Trophoblast cell (in vitro differentiated cells and primary cell): ENCODE measurements at regions not wholly inside any gene's neighbourhood (a gene's known extent, or its start where the extent isn't known, plus 50 kb on each side); places are given as distances from the start of the nearest gene placed in this dataset.

Experiments used
- DNase-seq, 2 donors: peaks; one replicate each; pipeline ENCODE4 v3.0.0-alpha.2; 2016
- H2AFZ ChIP-seq: 2 replicates; pipeline ENCODE4 v1.6.1; 2013; ENCODE audit warnings: low read length, moderate library complexity, mild to moderate bottlenecking; ENCODE audit not compliant: insufficient read depth, poor library complexity
- H2AK5ac ChIP-seq: 2 replicates; pipeline ENCODE4 v1.6.1; 2013; ENCODE audit warnings: mild to moderate bottlenecking, low read length
- H2BK120ac ChIP-seq: 2 replicates; pipeline ENCODE4 v1.6.1; 2013; ENCODE audit warnings: low read length, mild to moderate bottlenecking, moderate library complexity; ENCODE audit not compliant: insufficient read depth, poor library complexity
- H2BK12ac ChIP-seq: 2 replicates; pipeline ENCODE4 v1.6.1; 2013; ENCODE audit warnings: mild to moderate bottlenecking, low read length, moderate library complexity
- H2BK5ac ChIP-seq: 2 replicates; pipeline ENCODE4 v1.6.1; 2013; ENCODE audit warnings: low read length, low read depth, moderate library complexity, mild to moderate bottlenecking; ENCODE audit not compliant: poor library complexity
- H3K14ac ChIP-seq: 2 replicates; pipeline ENCODE4 v1.6.1; 2013; ENCODE audit warnings: mild to moderate bottlenecking, low read length
- H3K18ac ChIP-seq: 2 replicates; pipeline ENCODE4 v1.6.1; 2013; ENCODE audit warnings: mild to moderate bottlenecking, low read length
- H3K23ac ChIP-seq: 2 replicates; pipeline ENCODE4 v1.6.1; 2013; ENCODE audit warnings: low read length
- H3K27ac ChIP-seq: 2 replicates; pipeline ENCODE4 v1.5.1; 2013; ENCODE audit warnings: low read depth, mild to moderate bottlenecking, inconsistent platforms, low read length, moderate library complexity
- H3K27me3 ChIP-seq: 2 replicates; pipeline ENCODE4 v1.6.1; 2013; ENCODE audit warnings: inconsistent platforms, mild to moderate bottlenecking, low read length, moderate library complexity; ENCODE audit not compliant: insufficient read depth
- H3K36me3 ChIP-seq, 2 experiments: 1 replicate in 1 of 2; 2 replicates in 1 of 2; pipeline ENCODE4 v1.6.1; 2013; ENCODE audit warnings: low read length in 2 of 2, mild to moderate bottlenecking in 2 of 2, moderate library complexity in 1 of 2; ENCODE audit not compliant: insufficient read depth in 2 of 2, control insufficient read depth in 1 of 2
- H3K4ac ChIP-seq: 2 replicates; pipeline ENCODE4 v1.6.1; 2013; ENCODE audit warnings: low read depth, mild to moderate bottlenecking, low read length, moderate library complexity
- H3K4me1 ChIP-seq, 2 experiments: 1 replicate in 1 of 2; 2 replicates in 1 of 2; pipeline ENCODE4 v1.6.1; 2013; ENCODE audit warnings: low read length in 2 of 2, mild to moderate bottlenecking in 2 of 2, moderate library complexity in 1 of 2; ENCODE audit not compliant: insufficient read depth in 2 of 2, control insufficient read depth in 1 of 2
- H3K4me2 ChIP-seq: 2 replicates; pipeline ENCODE4 v1.6.1; 2013; ENCODE audit warnings: inconsistent platforms, mild to moderate bottlenecking, low read length, moderate library complexity
- H3K4me3 ChIP-seq: 2 replicates; pipeline ENCODE4 v1.5.1; 2013; ENCODE audit warnings: mild to moderate bottlenecking, low read depth, low read length, inconsistent platforms
- H3K79me1 ChIP-seq: one replicate; pipeline ENCODE4 v1.6.1; 2013; ENCODE audit warnings: low read length
- H3K79me2 ChIP-seq: 2 replicates; pipeline ENCODE4 v1.6.1; 2013; ENCODE audit warnings: low read length, mild to moderate bottlenecking; ENCODE audit not compliant: control insufficient read depth, insufficient read depth, poor library complexity
- H3K9ac ChIP-seq: 2 replicates; pipeline ENCODE4 v1.6.1; 2013; ENCODE audit warnings: mild to moderate bottlenecking, low read length
- H3K9me3 ChIP-seq: 2 replicates; pipeline ENCODE4 v1.6.1; 2013; ENCODE audit warnings: low read depth, mild to moderate bottlenecking, control low read depth, inconsistent platforms, low read length; ENCODE audit not compliant: insufficient read depth
- H4K12ac ChIP-seq: 2 replicates; pipeline ENCODE4 v1.6.1; 2013; ENCODE audit warnings: low read depth, mild to moderate bottlenecking, low read length, moderate library complexity
- H4K8ac ChIP-seq: 2 replicates; pipeline ENCODE4 v1.6.1; 2013; ENCODE audit warnings: low read depth, mild to moderate bottlenecking, low read length, moderate library complexity
- H4K91ac ChIP-seq: one replicate; pipeline ENCODE4 v1.6.1; 2013; ENCODE audit warnings: low read depth, mild to moderate bottlenecking, low read length, moderate library complexity
- WGBS: extraction: QIAGEN DNeasy Blood & Tissue Kit; methylation state at CpG from one replicate; pipeline ENCODE4 v1.1.7; 2013; ENCODE audit warnings: missing lambda C conversion rate; ENCODE audit not compliant: insufficient read length, insufficient coverage; ENCODE audit errors: extremely low coverage; 5-methylcytosine and 5-hydroxymethylcytosine counted together

DNA sequence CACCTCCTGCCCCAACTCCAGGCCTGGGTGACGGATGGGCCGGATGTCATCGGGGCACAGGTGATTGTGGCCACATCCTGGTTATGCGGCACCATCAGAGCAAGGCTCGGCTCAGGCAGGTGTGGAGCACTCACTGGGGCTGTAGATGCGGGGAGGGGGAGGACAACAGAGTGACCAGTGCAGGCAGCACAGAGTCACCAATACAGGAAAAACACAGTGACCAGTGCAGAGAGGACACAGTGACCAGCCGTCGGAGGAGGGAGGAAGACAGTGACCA lies 209.1 kb downstream of the BRD1 start:
- no CpG with 5 or more reads among the region's 8 CpGs for WGBS
- H3K79me2 ChIP-seq = no peaks in the 10 kb centered on the region
- H3K27me3 ChIP-seq = no peaks in the 10 kb centered on the region
- H2BK5ac ChIP-seq = no peak overlapping the region
- no peak overlapping the region for H2AFZ ChIP-seq
- DNase-seq = no peak
- H3K4me1 ChIP-seq = peaks cover 7 to 12% of the 10 kb centered on the region in 2 experiments
- no peaks in the 10 kb centered on the region for H3K79me1 ChIP-seq
- H2BK12ac ChIP-seq = no peak overlapping the region
- peaks cover 6% of the 10 kb centered on the region for H3K9me3 ChIP-seq
- no peak overlapping the region for H3K4me2 ChIP-seq
- no peak overlapping the region for H4K12ac ChIP-seq
- no peak overlapping the region for H3K4me3 ChIP-seq
- H4K8ac ChIP-seq = no peak overlapping the region
- no peak overlapping the region for H2AK5ac ChIP-seq
- no peaks in the 10 kb centered on the region for H3K36me3 ChIP-seq
- H3K18ac ChIP-seq = no peak overlapping the region
- H3K27ac ChIP-seq = no peak overlapping the region
- no peak overlapping the region for H3K14ac ChIP-seq
- no peak overlapping the region for H3K23ac ChIP-seq
- no peak overlapping the region for H3K4ac ChIP-seq
- H3K9ac ChIP-seq = no peak overlapping the region
- H2BK120ac ChIP-seq = no peak overlapping the region
- H4K91ac ChIP-seq = no peak overlapping the region

- H3K4me2 ChIP-seq = no peak overlapping the region
- H3K79me2 ChIP-seq = no peaks in the 10 kb centered on the region
- no peak overlapping the region for H3K23ac ChIP-seq
- H3K4me1 ChIP-seq = peaks cover 7 to 12% of the 10 kb centered on the region in 2 experiments
- H3K14ac ChIP-seq = no peak overlapping the region
- no peaks in the 10 kb centered on the region for H3K36me3 ChIP-seq
- no peak overlapping the region for H3K4ac ChIP-seq
- H4K12ac ChIP-seq = no peak overlapping the region
- H2AK5ac ChIP-seq = no peak overlapping the region
- no peak overlapping the region for H4K91ac ChIP-seq
- H3K27me3 ChIP-seq = no peaks in the 10 kb centered on the region
- no peak overlapping the region for H3K18ac ChIP-seq
- WGBS = no CpG with 5 or more reads among the region's 23 CpGs
- H2BK12ac ChIP-seq = no peak overlapping the region
- H3K9me3 ChIP-seq = peaks cover 8% of the 10 kb centered on the region
- H2AFZ ChIP-seq = no peak overlapping the region
- H3K79me1 ChIP-seq = no peaks in the 10 kb centered on the region
- no peak overlapping the region for H3K27ac ChIP-seq
- no peak overlapping the region for H2BK120ac ChIP-seq
- no peak overlapping the region for H4K8ac ChIP-seq
- no peak overlapping the region for H3K9ac ChIP-seq
- no peak overlapping the region for H3K4me3 ChIP-seq
- DNase-seq = no peak
- H2BK5ac ChIP-seq = no peak overlapping the region
Observed at GRCh38 chr22:49617866-49618676, 209.6 kb downstream of the BRD1 start.

- Histone ChIP-seq H3K4me1 (peaks cover 7 to 12% of the 10 kb centered on the region in 2 experiments), H3K9ac (no peak overlapping the region), H3K4me2 (no peak overlapping the region), H4K8ac (no peak overlapping the region), H3K9me3 (peaks cover 11% of the 10 kb centered on the region), H3K27me3 (no peaks in the 10 kb centered on the region), H4K91ac (no peak overlapping the region), H3K23ac (no peak overlapping the region), H2BK120ac (no peak overlapping the region), H3K79me2 (no peaks in the 10 kb centered on the region), H4K12ac (no peak overlapping the region), H3K36me3 (no peaks in the 10 kb centered on the region), H3K4ac (no peak overlapping the region), H2AK5ac (no peak overlapping the region), H2BK5ac (no peak overlapping the region), H3K27ac (no peak overlapping the region), H2BK12ac (no peak overlapping the region), H3K18ac (no peak overlapping the region), H3K79me1 (no peaks in the 10 kb centered on the region), H3K14ac (no peak overlapping the region), H2AFZ (no peak overlapping the region), H3K4me3 (no peak overlapping the region)
- no peak for DNase-seq
- no CpG with 5 or more reads among the region's 6 CpGs for WGBS
Observed at GRCh38 chr22:49617264-49617663, 210.4 kb downstream of the BRD1 start.

DNA sequence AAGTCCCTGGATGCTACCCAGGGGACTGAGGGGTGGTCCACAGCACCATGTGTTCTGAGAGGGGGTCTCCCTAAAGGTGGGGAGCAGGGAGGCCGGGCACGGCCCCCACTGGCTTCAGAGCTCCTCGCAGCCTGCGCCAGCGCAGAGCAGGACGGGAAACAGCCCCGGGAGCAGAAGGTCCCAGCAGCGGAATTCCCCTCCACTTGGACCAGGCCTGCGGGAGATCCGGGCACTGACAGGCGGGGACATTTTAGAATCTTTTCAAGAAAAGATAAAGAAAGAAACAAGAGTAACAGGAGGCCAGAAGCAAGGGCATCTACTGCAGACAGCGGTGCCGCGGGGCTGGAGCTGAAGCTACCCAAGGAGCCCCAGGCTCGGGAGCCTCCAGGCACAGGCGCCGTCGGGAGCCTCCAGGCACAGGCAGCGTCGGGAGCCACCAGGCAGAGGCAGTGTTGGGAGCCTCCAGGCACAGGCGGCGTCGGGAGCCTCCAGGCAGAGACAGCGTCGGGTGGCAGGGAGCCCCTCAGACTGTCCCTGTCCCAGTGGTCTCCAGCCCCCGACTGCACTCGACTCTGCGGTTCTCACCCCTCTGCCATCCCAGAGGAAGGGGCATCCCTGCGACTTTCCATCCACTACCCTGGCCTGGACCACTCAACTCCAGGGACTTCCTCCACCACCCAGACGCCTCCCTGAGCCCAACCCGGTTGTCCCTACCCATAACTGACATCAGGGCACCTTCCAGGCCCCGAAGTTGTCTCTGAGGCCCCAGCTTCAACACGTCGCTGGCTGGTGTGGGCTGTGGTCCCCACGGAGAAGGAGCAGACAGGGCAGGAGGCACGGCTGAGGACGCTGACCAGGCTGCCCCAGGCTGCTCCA lies 211.1 kb downstream of the BRD1 start:
- Histone ChIP-seq H2BK120ac (no peak overlapping the region), H3K23ac (no peak overlapping the region), H2BK12ac (no peak overlapping the region), H4K8ac (no peak overlapping the region), H3K27ac (no peak overlapping the region), H3K36me3 (no peaks in the 10 kb centered on the region), H2AK5ac (no peak overlapping the region), H2BK5ac (no peak overlapping the region), H3K4ac (no peak overlapping the region), H4K12ac (no peak overlapping the region), H3K9me3 (peaks cover 11% of the 10 kb centered on the region), H3K79me1 (no peaks in the 10 kb centered on the region), H4K91ac (no peak overlapping the region), H3K27me3 (no peaks in the 10 kb centered on the region), H3K4me1 (peaks cover 7 to 12% of the 10 kb centered on the region in 2 experiments), H3K4me3 (no peak overlapping the region), H3K79me2 (no peaks in the 10 kb centered on the region), H3K18ac (no peak overlapping the region), H2AFZ (no peak overlapping the region), H3K14ac (no peak overlapping the region), H3K9ac (no peak overlapping the region), H3K4me2 (no peak overlapping the region)
- whole genome bisulfite sequencing = no CpG with 5 or more reads among the region's 37 CpGs
- DNase-seq = no peak
